HG03103 (cell line): ENCODE measurements at regions not wholly inside any gene's neighbourhood (a gene's known extent, or its start where the extent isn't known, plus 50 kb on each side); places are given as distances from the start of the nearest gene placed in this dataset.
"Not testable (repeated sequence)": the region's sequence is repeated elsewhere in the genome, so short reads cannot be mapped to it uniquely, and the experiment has no call there.

Experiments
- ATAC-seq: cut with Tn5 transposase; IDR thresholded peaks from one replicate; pipeline ENCODE4 v1.9.1; 2021; ENCODE audit warnings: low read depth; ENCODE audit not compliant: unreplicated experiment

DNA sequence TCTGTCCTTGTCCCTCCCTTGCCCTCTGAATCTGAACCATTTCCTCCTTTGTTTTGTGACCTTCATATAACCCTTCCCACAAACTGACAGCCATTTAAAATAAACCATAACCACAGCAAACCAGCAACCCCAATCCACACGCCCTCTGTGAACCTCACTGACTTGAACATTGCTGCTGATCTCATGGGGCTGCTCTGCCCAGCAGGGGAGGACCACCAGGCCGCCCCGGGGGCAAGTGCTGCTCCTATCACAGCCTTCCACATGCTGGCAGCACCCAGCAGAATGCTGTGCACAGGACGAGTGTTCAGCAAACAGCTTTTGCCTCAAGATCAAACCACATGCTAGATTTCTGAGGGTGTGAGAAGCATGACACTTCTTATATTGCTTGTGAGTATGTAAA lies 73.9 kb upstream of the UXS1 start:
- no peak for ATAC-seq

DNA sequence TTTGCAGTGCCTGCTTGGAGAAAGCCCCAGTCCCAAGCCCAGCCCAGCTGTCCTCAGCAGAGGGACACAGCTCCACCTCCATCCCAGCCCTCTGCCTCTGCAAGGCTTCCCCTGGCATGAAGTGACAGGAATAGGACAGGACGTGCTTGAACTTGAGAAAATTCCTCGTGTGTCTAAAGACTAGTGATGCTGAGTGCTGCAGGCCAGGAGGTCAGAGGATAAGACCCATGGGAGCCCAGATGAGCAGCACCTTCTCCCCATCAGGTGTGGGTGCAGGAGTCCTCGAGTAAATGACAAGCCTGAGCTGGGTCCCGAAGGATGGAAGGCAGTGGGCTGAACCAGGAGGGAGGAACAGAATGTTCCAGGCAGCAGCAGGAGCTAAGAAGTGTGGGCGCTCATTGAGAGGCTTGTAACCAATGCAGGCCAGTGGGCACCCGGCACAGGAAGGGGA lies 67.8 kb upstream of the UXS1 start:
- no peak for ATAC-seq

DNA sequence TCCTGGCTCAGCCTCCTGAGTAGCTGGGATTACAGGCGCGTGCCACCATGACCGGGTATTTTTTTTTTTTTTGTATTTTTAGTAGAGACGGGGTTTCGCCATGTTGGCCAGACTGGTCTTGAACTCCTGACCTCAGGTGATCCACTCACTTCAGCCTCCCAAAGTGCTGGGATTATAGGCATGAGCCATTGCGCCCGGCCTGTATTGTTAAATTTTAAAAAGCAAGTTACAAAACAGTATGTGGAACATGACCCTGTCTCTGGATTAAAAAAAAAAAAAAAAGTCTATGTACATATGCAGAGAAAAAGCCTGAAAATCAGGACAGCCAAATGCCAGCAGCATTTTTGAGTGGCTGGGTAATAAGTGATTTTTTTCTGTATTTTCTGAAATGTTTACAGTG lies 64.8 kb upstream of the UXS1 start:
- ATAC-seq = not testable (repeated sequence)

DNA sequence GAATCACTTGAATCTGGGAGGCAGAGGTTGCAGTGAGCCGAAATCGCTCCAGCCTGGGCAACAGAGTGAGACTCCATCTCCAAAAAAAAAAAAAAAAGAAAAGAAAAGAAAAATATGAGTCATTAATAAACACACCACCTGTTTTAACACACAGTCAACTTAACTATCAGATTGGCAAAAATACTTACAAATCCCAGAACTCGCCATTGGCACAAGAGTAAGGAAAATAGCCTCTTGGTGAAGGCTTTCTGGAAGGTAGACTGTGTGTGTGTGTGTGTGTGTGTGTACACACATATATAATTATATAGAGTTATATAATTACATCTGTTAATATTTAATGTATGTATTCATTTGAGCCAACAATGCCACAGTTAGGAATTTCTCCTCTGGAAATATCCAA lies 63.7 kb upstream of the UXS1 start:
- ATAC-seq = no peak

DNA sequence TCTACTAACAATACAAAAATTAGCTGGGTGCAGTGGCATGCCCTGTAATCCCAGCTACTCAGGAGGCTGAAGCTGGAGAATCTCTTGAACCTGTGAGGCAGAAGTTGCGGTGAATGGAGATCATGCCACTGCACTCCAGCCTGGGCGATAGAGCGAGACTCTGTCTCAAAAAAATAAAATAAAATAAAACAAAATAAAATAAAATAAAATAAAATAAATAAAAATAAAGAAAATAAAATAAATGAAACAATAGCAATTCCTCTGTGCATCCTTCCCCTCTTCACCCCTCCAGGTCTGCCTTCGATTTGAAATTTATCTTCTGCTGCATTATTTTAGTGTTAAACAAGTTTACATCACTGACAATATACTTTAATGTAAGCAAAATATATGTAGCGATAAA lies 63.0 kb upstream of the UXS1 start:
- no peak for ATAC-seq

DNA sequence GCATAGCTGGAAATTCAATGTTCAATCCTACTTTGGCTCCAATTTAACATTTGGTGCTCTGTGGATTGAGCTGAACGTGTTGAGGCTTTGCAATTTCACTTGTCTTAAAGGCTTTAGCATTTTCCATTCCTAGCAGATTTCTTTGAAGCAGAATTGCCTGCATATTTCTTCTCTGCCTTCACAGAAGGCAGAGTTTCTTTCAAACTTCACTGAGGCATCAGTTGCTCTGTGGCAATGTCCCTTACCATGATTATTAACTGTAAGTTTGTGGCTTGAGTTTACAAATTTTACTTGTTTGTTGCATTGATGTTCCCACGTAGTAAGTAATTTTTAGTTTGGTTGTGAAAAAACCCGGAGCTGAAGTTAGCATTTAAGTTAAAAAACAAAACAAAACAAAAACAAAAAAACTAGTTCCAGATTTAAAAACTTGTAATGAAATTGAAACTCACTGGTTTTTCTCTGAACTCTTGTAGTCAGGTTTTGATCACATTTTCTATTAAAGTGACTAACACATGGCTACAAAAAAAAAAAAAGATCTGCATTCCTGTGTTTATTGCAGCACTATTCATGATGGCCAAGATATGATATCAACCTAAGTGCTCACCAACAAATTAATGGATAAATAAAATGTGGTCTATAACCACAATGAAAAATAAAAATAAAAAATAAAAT lies 55.2 kb upstream of the UXS1 start:
- not testable (repeated sequence) for ATAC-seq

DNA sequence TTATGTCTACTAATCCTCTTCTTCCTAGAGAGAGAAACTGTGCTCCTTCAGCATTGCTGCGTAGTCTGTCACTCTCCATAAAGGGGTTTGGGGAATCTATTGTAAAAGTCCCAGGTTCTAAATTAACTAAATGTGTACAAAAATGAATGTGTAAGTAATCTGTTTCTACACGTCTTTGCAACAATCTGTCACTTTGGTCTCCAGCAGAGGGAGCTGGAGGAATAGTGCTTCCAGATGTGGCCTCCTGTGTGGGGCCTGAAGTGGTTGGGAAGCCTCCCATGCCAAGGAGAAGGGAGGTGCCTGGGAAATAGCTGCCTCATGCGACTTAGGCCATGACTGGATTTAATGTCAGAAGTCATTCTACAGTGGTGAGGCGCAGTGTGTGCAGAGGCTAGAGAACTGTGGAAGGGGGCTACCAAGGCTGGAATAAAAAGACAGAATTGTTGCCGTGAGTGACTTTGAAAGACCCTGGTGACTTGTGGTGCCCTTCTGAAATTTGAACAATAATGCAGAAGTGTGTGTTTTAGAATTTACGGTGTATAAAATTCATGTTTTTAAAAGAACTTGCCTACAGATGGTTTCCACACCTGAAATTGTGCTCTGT lies 54.5 kb upstream of the UXS1 start:
- not testable (repeated sequence) for ATAC-seq
